ENCODE measurements at regions not wholly inside any gene's neighbourhood (a gene's known extent, or its start where the extent isn't known, plus 50 kb on each side); places are given as distances from the start of the nearest gene placed in this dataset.

GRCh38 chr6:6970851-6971250 is 136.9 kb upstream of the RREB1 start:
- H3K27ac ChIP-seq (ENCODE audit: extremely low read depth, low read depth, low read length), result no peak overlapping the region
- H2AFZ ChIP-seq (ENCODE audit: low read depth, low read length), result no peak overlapping the region
- no peak for FAIRE-seq
- in situ Hi-C loops (cut with MboI), result no loop called here
- peaks cover 28 to 57% of the 10 kb centered on the region in 2 experiments for H3K4me1 ChIP-seq (replicated peaks in 1 of 2; ENCODE audit: control insufficient read depth in 2 of 2, insufficient read depth in 2 of 2, low read length in 2 of 2)
- no peak for ATAC-seq
- TF ChIP-seq ZNF699 (CRISPR knock-in tag; IDR thresholded peaks at IDR 0.05; ENCODE audit: insufficient replicate concordance) (no peak), PTBP1 (IDR thresholded peaks at IDR 0.05; ENCODE audit: low read depth, low read length) (no peak), ZFX (CRISPR knock-in tag; IDR thresholded peaks at IDR 0.05) (0 out of 2 replicates have a peak, but pooled peaks have one; percentile 0)
- H3K79me2 ChIP-seq (ENCODE audit: control insufficient read depth, insufficient read depth, low read length), result no peaks in the 10 kb centered on the region
- H3K9ac ChIP-seq (ENCODE audit: insufficient read depth in 1 of 2, low read depth in 2 of 2, low read length in 2 of 2), result peak overlapping the region in 1 of 2 experiments; percentile 70; a peak in 2 of 4 replicates
- no peak overlapping the region for H3K4me2 ChIP-seq (ENCODE audit: insufficient read depth, low read length)
- no peaks in the 10 kb centered on the region for H4K20me1 ChIP-seq (replicated peaks; ENCODE audit: control insufficient read depth, insufficient read depth, low read length)
- H3K36me3 ChIP-seq (ENCODE audit: control insufficient read depth, insufficient read depth, low read length), result no peaks in the 10 kb centered on the region
- CTCF ChIA-PET (ENCODE audit: low intra/inter-chr PET ratio), result no interaction called here
- no peak overlapping the region for H3K4me3 ChIP-seq
- H3K9me1 ChIP-seq (ENCODE audit: control insufficient read depth, insufficient read depth, low read length), result no peaks in the 10 kb centered on the region
- POLR2A ChIA-PET, result interaction anchor here (0.6 to 1.7 kb wide), 4 partner anchors 13 to 249 kb away, joined by 3 to 4 read pairs (median 3); no protein-coding TSS in a partner anchor
- intact Hi-C loops (cut with micrococcal nuclease), result no loop called here
- WGBS (ENCODE audit: insufficient coverage, low coverage, missing lambda C conversion rate), result 90% methylated on average over 15 of the region's 16 CpGs
- no TSS peak for BruUV-seq (replicated peaks)
- no peaks in the 10 kb centered on the region for H3K27me3 ChIP-seq (ENCODE audit: control insufficient read depth in 2 of 2, insufficient read depth in 2 of 2, low read length in 2 of 2)
- no peak for DNase-seq (ENCODE audit: extremely low read depth in 1 of 4, low spot score in 3 of 4)
- no peaks in the 10 kb centered on the region for H3K9me3 ChIP-seq (replicated peaks; ENCODE audit: control insufficient read depth, insufficient read depth, low read depth, low read length)

GRCh38 chr6:6971369-6971768 is 136.4 kb upstream of the RREB1 start:
- no peak overlapping the region; the same call in 1 of the 2 replicates for H3K4me2 ChIP-seq (ENCODE audit: insufficient read depth, low read length)
- no peaks in the 10 kb centered on the region for H3K9me3 ChIP-seq (replicated peaks; ENCODE audit: control insufficient read depth, insufficient read depth, low read depth, low read length)
- FAIRE-seq (no peak), ATAC-seq (no peak), DNase-seq (ENCODE audit: extremely low read depth in 1 of 4, low spot score in 3 of 4) (peak in 1 of 4 experiments; percentile 44)
- H3K27me3 ChIP-seq (ENCODE audit: control insufficient read depth in 2 of 2, insufficient read depth in 2 of 2, low read length in 2 of 2), result no peaks in the 10 kb centered on the region
- intact Hi-C loops (cut with micrococcal nuclease), result no loop called here
- ChIA-PET CTCF (ENCODE audit: low intra/inter-chr PET ratio) (no interaction called here), POLR2A (interaction anchor here (0.8 to 1.7 kb wide), 4 partner anchors 10 to 34 kb away, joined by 3 to 8 read pairs (median 3); no protein-coding TSS in a partner anchor)
- H3K9me1 ChIP-seq (ENCODE audit: control insufficient read depth, insufficient read depth, low read length), result no peaks in the 10 kb centered on the region
- no peak overlapping the region for H3K27ac ChIP-seq (ENCODE audit: extremely low read depth, low read depth, low read length)
- no peak overlapping the region for H3K4me3 ChIP-seq
- 31% methylated on average over 11 of the region's 11 CpGs for WGBS (ENCODE audit: insufficient coverage, low coverage, missing lambda C conversion rate)
- BruUV-seq (replicated peaks), result no TSS peak
- H3K79me2 ChIP-seq (ENCODE audit: control insufficient read depth, insufficient read depth, low read length), result no peaks in the 10 kb centered on the region
- H2AFZ ChIP-seq (ENCODE audit: low read depth, low read length), result peak overlapping the region; percentile 46; the same call in 1 of the 2 replicates
- H4K20me1 ChIP-seq (replicated peaks; ENCODE audit: control insufficient read depth, insufficient read depth, low read length), result no peaks in the 10 kb centered on the region
- in situ Hi-C loops (cut with MboI), result no loop called here
- H3K36me3 ChIP-seq (ENCODE audit: control insufficient read depth, insufficient read depth, low read length), result no peaks in the 10 kb centered on the region
- peaks cover 32 to 63% of the 10 kb centered on the region in 2 experiments for H3K4me1 ChIP-seq (replicated peaks in 1 of 2; ENCODE audit: control insufficient read depth in 2 of 2, insufficient read depth in 2 of 2, low read length in 2 of 2)
- H3K9ac ChIP-seq (ENCODE audit: insufficient read depth in 1 of 2, low read depth in 2 of 2, low read length in 2 of 2), result peak overlapping the region in 1 of 2 experiments; percentile 70; a peak in 1 of 4 replicates
- peak; percentile 47; the same call in 1 of the 2 replicates for TF ChIP-seq BHLHE40 (IDR thresholded peaks at IDR 0.05; ENCODE audit: low read length)
- 0 out of 2 replicates have a peak, but pooled peaks have one; percentile 17 for TF ChIP-seq CBFA2T2 (conservative IDR thresholded peaks at IDR 0.05)
- no peak for TF ChIP-seq E2F1 (CRISPR knock-in tag; IDR thresholded peaks at IDR 0.05)
- TF ChIP-seq NR2C1 (IDR thresholded peaks at IDR 0.05), result peak; percentile 70
- peak; percentile 82 for TF ChIP-seq NR2C1 (tag; IDR thresholded peaks at IDR 0.05)
- 0 out of 2 replicates have a peak, but pooled peaks have one; percentile 72 for TF ChIP-seq ZNF592 (IDR thresholded peaks at IDR 0.05)
- no peak for TF ChIP-seq GTF2B (IDR thresholded peaks at IDR 0.05; ENCODE audit: extremely low read depth, insufficient read length)

Measured in K562 (cell line).